ENCODE measurements at regions not wholly inside any gene's neighbourhood (a gene's known extent, or its start where the extent isn't known, plus 50 kb on each side); places are given as distances from the start of the nearest gene placed in this dataset.

- TF ChIP-seq, protein P1, sequence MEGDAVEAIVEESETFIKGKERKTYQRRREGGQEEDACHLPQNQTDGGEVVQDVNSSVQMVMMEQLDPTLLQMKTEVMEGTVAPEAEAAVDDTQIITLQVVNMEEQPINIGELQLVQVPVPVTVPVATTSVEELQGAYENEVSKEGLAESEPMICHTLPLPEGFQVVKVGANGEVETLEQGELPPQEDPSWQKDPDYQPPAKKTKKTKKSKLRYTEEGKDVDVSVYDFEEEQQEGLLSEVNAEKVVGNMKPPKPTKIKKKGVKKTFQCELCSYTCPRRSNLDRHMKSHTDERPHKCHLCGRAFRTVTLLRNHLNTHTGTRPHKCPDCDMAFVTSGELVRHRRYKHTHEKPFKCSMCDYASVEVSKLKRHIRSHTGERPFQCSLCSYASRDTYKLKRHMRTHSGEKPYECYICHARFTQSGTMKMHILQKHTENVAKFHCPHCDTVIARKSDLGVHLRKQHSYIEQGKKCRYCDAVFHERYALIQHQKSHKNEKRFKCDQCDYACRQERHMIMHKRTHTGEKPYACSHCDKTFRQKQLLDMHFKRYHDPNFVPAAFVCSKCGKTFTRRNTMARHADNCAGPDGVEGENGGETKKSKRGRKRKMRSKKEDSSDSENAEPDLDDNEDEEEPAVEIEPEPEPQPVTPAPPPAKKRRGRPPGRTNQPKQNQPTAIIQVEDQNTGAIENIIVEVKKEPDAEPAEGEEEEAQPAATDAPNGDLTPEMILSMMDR (IDR thresholded peaks at IDR 0.05 in 4 of 5, conservative IDR thresholded peaks at IDR 0.05 in 1 of 5) = no peak
- no peak for TF ChIP-seq POLR2A (IDR thresholded peaks at IDR 0.05)
Observed at GRCh38 chr19:29105629-29106292, 107.2 kb downstream of the UQCRFS1 start.

All from gastrocnemius medialis (tissue), 4 donors.